Left lung (tissue), 4 donors: ENCODE measurements at regions not wholly inside any gene's neighbourhood (a gene's known extent, or its start where the extent isn't known, plus 50 kb on each side); places are given as distances from the start of the nearest gene placed in this dataset.

Source experiments
- ATAC-seq: fragments of 200-7000 bp; cut with Tn5 transposase; one replicate; pipeline ENCODE4 v1.9.1; 2020; ENCODE audit warnings: moderate library complexity
- DNase-seq, 4 donors: peaks; one replicate each; pipeline ENCODE4 v3.0.0-alpha.2; 2013 to 2020
- H3K27ac ChIP-seq, 2 donors: fragments of 200-600 bp; sonication (generic) in 1 of 2; one replicate each; pipeline versions ENCODE4 v1.5.0 to v1.8.0; 2020 to 2021
- H3K27me3 ChIP-seq, 2 donors: fragments of 200-600 bp; sonication (generic) in 1 of 2; one replicate each; pipeline versions ENCODE4 v1.5.0 to v1.8.0; 2020 to 2021
- H3K36me3 ChIP-seq, 2 donors: fragments of 200-600 bp; sonication (generic) in 1 of 2; one replicate each; pipeline versions ENCODE4 v1.5.0 to v1.8.0; 2020 to 2021
- H3K4me1 ChIP-seq, 2 donors: fragments of 200-600 bp; one replicate each; pipeline ENCODE4 v1.8.0; 2021
- H3K4me3 ChIP-seq, 2 donors: fragments of 200-600 bp; sonication (generic) in 1 of 2; one replicate each; pipeline versions ENCODE4 v1.5.0 to v1.8.0; 2020 to 2021; ENCODE audit warnings: mild to moderate bottlenecking in 1 of 2
- H3K9me3 ChIP-seq, 2 donors: fragments of 200-600 bp; sonication (generic) in 1 of 2; one replicate each; pipeline versions ENCODE4 v1.5.0 to v1.8.0; 2020 to 2021
- CTCF ChIP-seq, 2 donors: fragments of 200-600 bp; sonication (generic) in 1 of 2; IDR thresholded peaks; one replicate each; pipeline versions ENCODE4 v1.5.0 to v1.8.0; 2021; ENCODE audit warnings: antibody characterized with exemption in 2 of 2
- intact Hi-C, 2 donors: fragments of 100-400 bp; cut with DNase I; formaldehyde crosslinking; loops; one replicate each; pipeline versions ENCODE4 v1.11.2 to v1.14.2; 2022
- donor health status: DM: no; HTN: yes; CAD: no.
- donor health status: DM: no; HTN: no; CAD: no.

DNA sequence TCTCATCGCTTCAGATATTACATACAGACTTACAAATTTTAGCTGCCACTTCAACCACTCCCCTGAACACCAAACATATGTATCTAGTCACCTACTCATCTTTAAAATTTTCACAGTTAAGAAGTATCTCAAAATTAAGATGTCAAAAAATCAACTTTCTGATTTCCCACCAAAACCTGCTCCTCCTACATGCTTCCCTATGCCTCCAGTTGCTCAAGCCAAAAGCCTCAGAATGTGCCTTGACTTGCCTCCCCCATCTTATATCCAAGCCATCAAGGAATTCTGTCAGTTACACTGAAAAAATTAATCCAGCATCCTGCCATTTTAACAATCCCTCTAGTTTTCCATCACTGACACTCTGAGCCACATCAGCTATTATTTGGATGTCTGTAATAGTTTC lies 85.0 kb downstream of the SPRY2 start:
- ATAC-seq (no peak), DNase-seq (no peak)
- Histone ChIP-seq H3K27ac (no peak overlapping the region), H3K36me3 (no peaks in the 10 kb centered on the region), H3K27me3 (no peaks in the 10 kb centered on the region), H3K4me3 (no peak overlapping the region), H3K9me3 (no peaks in the 10 kb centered on the region), H3K4me1 (no peaks in the 10 kb centered on the region)
- intact Hi-C loops, result no loop called here
- no peak for TF ChIP-seq CTCF (IDR thresholded peaks at IDR 0.05)

DNA sequence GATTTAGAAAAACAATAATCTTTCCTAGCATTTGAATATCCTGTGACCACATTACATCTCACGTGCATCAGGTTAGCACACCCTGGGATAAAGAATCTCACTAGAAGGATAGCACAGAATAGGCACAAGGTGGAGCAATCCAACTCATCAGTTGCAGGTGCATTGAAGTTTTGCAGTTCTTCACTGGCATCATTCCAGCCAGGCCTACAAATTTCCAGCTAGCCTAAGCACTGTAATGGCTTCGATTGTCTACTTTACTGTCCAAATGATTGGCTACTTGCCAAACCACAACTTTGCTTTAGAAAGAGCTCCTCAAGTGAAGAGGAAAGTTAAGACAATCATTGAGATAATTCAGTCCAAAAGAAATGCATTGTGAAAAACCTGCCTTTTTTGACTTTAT lies 89.5 kb downstream of the SPRY2 start:
- Histone ChIP-seq H3K4me1 (no peaks in the 10 kb centered on the region), H3K27me3 (no peaks in the 10 kb centered on the region), H3K27ac (no peak overlapping the region), H3K9me3 (no peaks in the 10 kb centered on the region), H3K4me3 (no peak overlapping the region), H3K36me3 (no peaks in the 10 kb centered on the region)
- TF ChIP-seq CTCF (IDR thresholded peaks at IDR 0.05), result no peak
- ATAC-seq (no peak), DNase-seq (no peak)
- intact Hi-C loops, result no loop called here

DNA sequence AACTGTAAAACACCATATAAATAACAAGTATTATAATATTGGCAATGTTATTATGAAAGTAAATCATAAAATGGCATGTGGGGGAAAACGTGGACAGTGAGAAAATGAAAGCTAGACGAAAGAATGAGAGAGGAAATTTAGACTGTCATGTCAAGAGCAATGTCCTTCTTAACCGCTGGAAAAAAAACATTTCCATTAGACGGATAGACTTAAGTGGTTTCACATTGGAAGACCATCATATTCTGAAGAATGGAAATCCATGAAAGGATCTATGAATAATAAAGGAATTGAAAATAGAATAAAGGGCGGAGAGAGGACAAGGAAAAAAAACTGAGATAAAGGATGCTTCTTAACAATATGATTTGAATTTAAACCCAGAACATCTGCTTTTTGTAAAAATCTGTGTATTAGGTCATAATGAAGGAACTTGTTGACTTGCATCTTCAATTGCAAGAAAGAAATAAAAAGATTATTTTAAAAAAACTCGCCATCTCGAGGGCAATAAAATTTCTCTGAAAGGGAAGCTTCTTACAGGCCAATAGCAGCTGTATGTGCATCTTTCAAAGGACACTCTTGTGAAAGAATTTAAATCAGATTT lies 90.6 kb downstream of the SPRY2 start:
- TF ChIP-seq CTCF (IDR thresholded peaks at IDR 0.05), result no peak
- Histone ChIP-seq H3K27ac (no peak overlapping the region), H3K36me3 (no peaks in the 10 kb centered on the region), H3K27me3 (no peaks in the 10 kb centered on the region), H3K9me3 (no peaks in the 10 kb centered on the region), H3K4me3 (no peak overlapping the region), H3K4me1 (no peaks in the 10 kb centered on the region)
- intact Hi-C loops, result no loop called here
- ATAC-seq, result no peak
- no peak for DNase-seq

- no peak for DNase-seq
- H3K4me1 ChIP-seq, result no peaks in the 10 kb centered on the region
- no peak overlapping the region for H3K4me3 ChIP-seq
- no peaks in the 10 kb centered on the region for H3K36me3 ChIP-seq
- ATAC-seq, result no peak
- no peaks in the 10 kb centered on the region for H3K27me3 ChIP-seq
- intact Hi-C loops, result no loop called here
- no peak overlapping the region for H3K27ac ChIP-seq
- H3K9me3 ChIP-seq, result no peaks in the 10 kb centered on the region
- TF ChIP-seq CTCF (IDR thresholded peaks at IDR 0.05), result no peak
Measured at GRCh38 chr13:80249516-80250212, 91.3 kb downstream of the SPRY2 start.

DNA sequence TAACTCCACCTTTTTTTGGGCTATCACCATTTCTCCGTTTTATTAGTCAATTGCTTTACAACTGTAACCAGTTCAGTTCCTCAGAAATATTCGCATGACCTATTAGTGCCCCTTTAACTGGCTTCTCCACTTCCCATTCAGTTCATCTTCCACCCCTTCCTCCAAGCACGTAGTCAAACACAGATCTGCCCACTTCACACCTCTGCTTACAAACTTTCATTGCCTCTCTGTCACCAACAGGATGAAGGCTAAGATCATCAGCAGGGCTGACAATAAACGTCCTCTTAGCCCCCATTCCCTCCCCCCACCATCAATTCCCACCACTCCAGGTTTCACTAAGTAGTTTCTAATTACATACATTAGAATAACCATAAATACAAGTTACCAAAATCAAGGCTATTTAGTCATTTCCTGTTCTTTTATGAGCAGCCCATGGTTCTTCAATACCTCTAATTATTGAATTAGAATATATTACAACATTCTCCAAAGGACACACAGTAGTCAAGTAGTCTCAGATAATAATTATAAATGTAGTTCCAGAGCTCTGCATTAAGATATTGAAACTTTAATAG lies 95.7 kb downstream of the SPRY2 start:
- no peak overlapping the region for H3K4me3 ChIP-seq
- H3K27ac ChIP-seq, result no peak overlapping the region
- H3K9me3 ChIP-seq, result no peaks in the 10 kb centered on the region
- no peak for ATAC-seq
- no peaks in the 10 kb centered on the region for H3K27me3 ChIP-seq
- H3K4me1 ChIP-seq, result no peaks in the 10 kb centered on the region
- no peak for DNase-seq
- intact Hi-C loops, result no loop called here
- TF ChIP-seq CTCF (IDR thresholded peaks at IDR 0.05), result no peak
- no peaks in the 10 kb centered on the region for H3K36me3 ChIP-seq
